ENCODE measurements at regions not wholly inside any gene's neighbourhood (a gene's known extent, or its start where the extent isn't known, plus 50 kb on each side); places are given as distances from the start of the nearest gene placed in this dataset.

DNA sequence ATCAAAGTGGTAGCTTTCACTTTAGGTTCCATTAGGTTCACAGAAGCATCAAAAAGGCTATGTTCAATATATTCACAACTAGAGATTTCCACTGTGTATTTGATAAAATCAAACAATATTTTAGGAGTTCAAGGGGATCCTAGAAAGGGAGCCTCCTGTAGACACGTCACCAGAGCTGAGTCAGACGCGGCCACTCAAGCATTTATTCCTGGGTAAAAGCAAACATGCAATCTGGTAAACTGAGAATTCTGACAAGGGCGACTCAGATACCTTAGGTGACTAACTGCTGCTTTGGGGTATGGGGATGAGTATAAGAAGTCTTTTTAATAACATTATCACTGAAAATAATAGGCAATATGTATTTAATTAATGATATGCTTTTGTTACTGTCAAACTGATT is 118.7 kb upstream of the HMGN3 start:
- peaks cover 3% of the 10 kb centered on the region for H3K27me3 Mint-ChIP-seq
- H3K36me3 Mint-ChIP-seq (ENCODE audit: insufficient read depth): peaks cover 2% of the 10 kb centered on the region
- DNase-seq (ENCODE audit: low spot score, unreplicated experiment): no peak
- no peak overlapping the region for H3K4me3 Mint-ChIP-seq (ENCODE audit: low read depth)
- H3K4me1 Mint-ChIP-seq (ENCODE audit: low read depth): peaks cover 3% of the 10 kb centered on the region
- peaks cover 20% of the 10 kb centered on the region for H3K9me3 Mint-ChIP-seq (ENCODE audit: low read depth)
- TF ChIP-seq, protein P1, sequence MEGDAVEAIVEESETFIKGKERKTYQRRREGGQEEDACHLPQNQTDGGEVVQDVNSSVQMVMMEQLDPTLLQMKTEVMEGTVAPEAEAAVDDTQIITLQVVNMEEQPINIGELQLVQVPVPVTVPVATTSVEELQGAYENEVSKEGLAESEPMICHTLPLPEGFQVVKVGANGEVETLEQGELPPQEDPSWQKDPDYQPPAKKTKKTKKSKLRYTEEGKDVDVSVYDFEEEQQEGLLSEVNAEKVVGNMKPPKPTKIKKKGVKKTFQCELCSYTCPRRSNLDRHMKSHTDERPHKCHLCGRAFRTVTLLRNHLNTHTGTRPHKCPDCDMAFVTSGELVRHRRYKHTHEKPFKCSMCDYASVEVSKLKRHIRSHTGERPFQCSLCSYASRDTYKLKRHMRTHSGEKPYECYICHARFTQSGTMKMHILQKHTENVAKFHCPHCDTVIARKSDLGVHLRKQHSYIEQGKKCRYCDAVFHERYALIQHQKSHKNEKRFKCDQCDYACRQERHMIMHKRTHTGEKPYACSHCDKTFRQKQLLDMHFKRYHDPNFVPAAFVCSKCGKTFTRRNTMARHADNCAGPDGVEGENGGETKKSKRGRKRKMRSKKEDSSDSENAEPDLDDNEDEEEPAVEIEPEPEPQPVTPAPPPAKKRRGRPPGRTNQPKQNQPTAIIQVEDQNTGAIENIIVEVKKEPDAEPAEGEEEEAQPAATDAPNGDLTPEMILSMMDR (IDR thresholded peaks at IDR 0.05; ENCODE audit: unreplicated experiment): no peak
- no peak overlapping the region for H3K27ac Mint-ChIP-seq

DNA sequence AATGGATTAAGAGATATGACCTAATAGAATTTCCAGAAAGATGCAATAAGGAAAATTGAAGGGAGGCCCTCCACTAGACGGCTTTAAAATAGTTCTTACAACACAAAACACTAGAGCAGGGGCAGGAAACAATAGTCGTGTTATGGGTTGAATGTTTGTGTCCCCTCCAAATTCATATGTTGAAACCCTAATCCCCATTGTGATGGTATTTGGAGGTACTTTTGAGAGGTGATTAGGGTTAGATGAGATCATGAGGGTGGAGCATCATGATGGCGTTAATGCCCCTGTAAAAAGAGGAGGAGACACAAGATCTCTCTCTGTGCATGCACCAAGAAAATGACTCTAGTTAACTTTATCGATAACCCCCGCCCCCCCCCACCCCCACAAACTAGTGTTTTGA is 104.0 kb upstream of the HMGN3 start:
- no peaks in the 10 kb centered on the region for H3K27me3 Mint-ChIP-seq

DNA sequence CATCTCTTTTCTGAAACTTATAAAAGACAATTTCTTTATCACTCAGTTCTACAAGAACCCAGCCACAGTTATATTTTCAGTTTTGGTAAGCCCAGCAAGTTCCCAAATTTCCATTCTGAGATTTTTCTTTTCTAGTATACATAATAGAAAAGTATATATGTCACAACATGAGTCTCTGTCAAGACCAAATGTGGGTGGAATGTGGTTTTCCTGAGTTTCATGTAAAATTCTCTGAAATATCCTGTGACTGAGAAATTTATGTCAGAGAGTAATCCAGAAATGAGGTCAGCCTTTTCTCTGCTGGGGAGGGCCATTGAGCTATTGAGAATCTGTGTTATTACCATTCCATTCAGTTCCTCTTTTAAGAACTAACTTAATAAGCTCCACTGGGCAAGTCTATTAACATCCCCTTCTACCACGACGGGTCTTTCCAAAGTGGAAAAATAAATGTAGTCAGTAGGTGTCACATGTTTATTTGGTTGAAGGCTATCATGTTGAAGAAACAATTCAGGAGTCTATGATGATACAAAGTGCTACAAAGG is 100.7 kb upstream of the HMGN3 start:
- Mint-ChIP-seq H3K4me3 (ENCODE audit: low read depth) (no peak overlapping the region), H3K27ac (no peak overlapping the region), H3K9me3 (ENCODE audit: low read depth) (no peaks in the 10 kb centered on the region), H3K27me3 (no peaks in the 10 kb centered on the region), H3K36me3 (ENCODE audit: insufficient read depth) (no peaks in the 10 kb centered on the region), H3K4me1 (ENCODE audit: low read depth) (peaks cover 13% of the 10 kb centered on the region)
- TF ChIP-seq, protein P1 (IDR thresholded peaks at IDR 0.05; ENCODE audit: unreplicated experiment): no peak
- DNase-seq (ENCODE audit: low spot score, unreplicated experiment): no peak

More for the DNA sequence above, 104.0 kb upstream of the HMGN3 start:
- TF ChIP-seq, protein P1 (IDR thresholded peaks at IDR 0.05; ENCODE audit: unreplicated experiment): no peak
- DNase-seq (ENCODE audit: low spot score, unreplicated experiment): no peak
- Mint-ChIP-seq H3K27ac (no peak overlapping the region), H3K36me3 (ENCODE audit: insufficient read depth) (no peaks in the 10 kb centered on the region), H3K9me3 (ENCODE audit: low read depth) (peaks cover 2% of the 10 kb centered on the region), H3K4me3 (ENCODE audit: low read depth) (no peak overlapping the region), H3K4me1 (ENCODE audit: low read depth) (peaks cover 12% of the 10 kb centered on the region)

DNA sequence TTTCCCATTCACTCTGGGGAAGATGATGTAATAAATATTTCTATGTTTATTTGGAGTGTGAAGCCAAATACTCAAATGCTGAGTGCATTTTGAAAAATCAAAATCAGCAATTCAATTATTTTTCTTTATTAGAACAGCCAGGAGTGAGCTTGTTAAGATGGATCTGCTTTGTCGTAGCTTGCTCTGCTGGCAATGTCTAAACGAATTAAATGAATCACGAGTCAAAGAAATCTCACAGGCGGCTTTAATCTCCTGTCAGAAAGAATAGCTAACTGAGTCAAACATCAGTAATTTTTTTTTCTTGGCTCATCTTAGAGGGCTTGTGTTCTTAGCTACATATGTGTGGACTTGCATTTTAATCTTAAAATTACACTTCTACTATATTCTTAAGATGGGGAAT is 100.2 kb upstream of the HMGN3 start:
- Mint-ChIP-seq H3K36me3 (ENCODE audit: insufficient read depth) (no peaks in the 10 kb centered on the region), H3K9me3 (ENCODE audit: low read depth) (no peaks in the 10 kb centered on the region), H3K4me1 (ENCODE audit: low read depth) (peaks cover 14% of the 10 kb centered on the region), H3K27me3 (no peaks in the 10 kb centered on the region), H3K27ac (no peak overlapping the region), H3K4me3 (ENCODE audit: low read depth) (no peak overlapping the region)
- TF ChIP-seq, protein P1 (IDR thresholded peaks at IDR 0.05; ENCODE audit: unreplicated experiment): no peak
- DNase-seq (ENCODE audit: low spot score, unreplicated experiment): no peak

DNA sequence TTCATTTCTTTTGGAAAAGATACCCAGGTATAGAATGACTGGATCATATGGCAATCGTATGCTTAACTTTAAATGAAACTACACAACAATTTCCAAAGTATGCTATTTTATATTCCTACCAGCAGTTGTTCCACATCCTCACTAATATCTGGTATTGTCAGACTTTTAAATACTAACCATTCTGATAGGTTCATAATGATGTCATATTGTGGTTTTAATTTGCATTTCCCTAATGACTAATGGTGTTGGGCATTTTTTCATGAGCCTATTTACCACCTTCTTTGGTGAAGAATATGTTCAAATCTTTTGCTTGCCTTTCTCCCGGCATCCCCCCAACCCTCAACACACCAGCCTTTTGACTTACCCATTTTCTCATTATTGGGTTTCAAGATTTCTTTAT is 96.2 kb upstream of the HMGN3 start:
- Mint-ChIP-seq H3K36me3 (ENCODE audit: insufficient read depth) (no peaks in the 10 kb centered on the region), H3K27ac (no peak overlapping the region), H3K4me3 (ENCODE audit: low read depth) (no peak overlapping the region), H3K27me3 (no peaks in the 10 kb centered on the region), H3K4me1 (ENCODE audit: low read depth) (peaks cover 8% of the 10 kb centered on the region), H3K9me3 (ENCODE audit: low read depth) (no peaks in the 10 kb centered on the region)
- no peak for DNase-seq (ENCODE audit: low spot score, unreplicated experiment)
- TF ChIP-seq, protein P1 (IDR thresholded peaks at IDR 0.05; ENCODE audit: unreplicated experiment): no peak
